HG02763 (cell line): ENCODE measurements at regions not wholly inside any gene's neighbourhood (a gene's known extent, or its start where the extent isn't known, plus 50 kb on each side); places are given as distances from the start of the nearest gene placed in this dataset.
"Not testable (repeated sequence)": the region's sequence is repeated elsewhere in the genome, so short reads cannot be mapped to it uniquely, and the experiment has no call there.

ENCODE experiments used
- ATAC-seq: cut with Tn5 transposase; IDR thresholded peaks from one replicate; pipeline ENCODE4 v1.9.1; 2021; ENCODE audit warnings: mild to moderate bottlenecking, moderate library complexity; ENCODE audit not compliant: unreplicated experiment

DNA sequence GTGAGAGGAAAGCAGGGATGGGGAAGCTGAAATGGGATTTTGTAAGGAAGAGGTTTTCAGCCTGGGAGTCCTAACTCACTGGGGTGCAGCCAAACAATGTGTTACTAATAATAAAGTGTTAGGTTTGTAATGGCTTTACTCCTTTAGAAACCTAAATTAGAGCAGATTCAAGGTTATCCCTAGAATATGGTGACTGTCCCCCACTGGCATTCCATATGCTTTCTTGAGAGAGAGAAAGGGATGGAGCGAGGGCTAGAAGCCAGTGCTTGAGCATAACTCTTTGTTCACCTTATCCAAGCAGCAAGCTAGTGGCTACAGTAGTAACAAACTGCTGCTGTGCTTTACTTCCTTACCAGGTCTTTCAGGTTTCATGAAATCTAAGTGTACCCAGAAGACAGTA lies 249.1 kb upstream of the PGRMC2 start:
- no peak for ATAC-seq

DNA sequence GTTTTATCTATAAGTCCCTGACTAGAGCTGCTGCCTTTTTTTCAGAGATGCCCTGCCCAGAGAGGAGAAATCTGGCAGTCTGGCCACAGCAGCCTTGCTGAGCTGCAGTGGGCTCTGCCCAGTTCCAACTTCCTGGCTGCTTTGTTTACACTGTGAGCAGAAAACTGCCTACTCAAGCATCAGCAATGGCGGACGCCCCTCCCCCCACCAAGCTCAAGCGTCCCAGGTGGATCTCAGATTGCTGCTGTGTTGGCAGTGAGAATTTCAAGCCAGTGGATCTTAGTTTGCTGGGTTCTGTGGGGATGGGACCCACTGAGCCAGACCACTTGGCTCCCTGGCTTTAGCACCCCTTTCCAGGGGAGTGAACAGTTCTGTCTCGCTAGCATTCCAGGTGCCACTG lies 247.9 kb upstream of the PGRMC2 start:
- not testable (repeated sequence) for ATAC-seq

DNA sequence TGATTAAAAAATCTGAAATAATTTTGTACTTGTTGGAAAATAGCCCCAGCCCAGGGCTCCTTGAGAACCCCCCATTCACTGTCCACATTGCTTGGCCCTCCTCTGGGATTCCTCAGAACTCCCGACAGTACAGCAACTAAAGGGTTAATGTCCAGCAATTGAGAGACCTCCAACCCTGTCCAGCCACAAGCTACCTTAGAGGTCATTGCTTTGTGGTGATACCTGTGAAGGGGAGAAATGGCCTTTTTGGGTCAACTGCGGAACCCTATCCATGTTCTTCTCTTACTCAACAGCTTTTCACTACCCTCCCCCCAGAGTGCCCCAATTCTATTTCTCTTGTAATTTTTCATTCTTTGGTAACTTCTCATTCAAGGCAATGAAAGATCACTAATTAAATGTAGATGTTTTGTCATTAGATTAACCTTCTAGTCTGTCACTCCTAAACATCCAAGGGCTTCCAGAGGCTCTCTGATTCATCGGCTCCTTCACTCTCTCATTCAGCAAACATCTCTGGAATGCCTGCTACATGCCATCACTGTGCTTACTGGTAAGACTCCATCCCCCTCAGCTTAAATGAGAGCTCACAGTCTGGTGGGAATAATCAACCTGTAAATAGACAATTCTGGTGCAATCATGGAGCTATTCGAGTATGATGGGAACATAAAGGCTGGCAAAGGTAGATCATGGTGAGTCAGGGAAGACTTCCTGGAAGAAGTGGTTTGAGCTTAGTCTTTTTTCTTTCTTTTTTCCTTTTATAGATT lies 241.4 kb upstream of the PGRMC2 start:
- no peak for ATAC-seq

DNA sequence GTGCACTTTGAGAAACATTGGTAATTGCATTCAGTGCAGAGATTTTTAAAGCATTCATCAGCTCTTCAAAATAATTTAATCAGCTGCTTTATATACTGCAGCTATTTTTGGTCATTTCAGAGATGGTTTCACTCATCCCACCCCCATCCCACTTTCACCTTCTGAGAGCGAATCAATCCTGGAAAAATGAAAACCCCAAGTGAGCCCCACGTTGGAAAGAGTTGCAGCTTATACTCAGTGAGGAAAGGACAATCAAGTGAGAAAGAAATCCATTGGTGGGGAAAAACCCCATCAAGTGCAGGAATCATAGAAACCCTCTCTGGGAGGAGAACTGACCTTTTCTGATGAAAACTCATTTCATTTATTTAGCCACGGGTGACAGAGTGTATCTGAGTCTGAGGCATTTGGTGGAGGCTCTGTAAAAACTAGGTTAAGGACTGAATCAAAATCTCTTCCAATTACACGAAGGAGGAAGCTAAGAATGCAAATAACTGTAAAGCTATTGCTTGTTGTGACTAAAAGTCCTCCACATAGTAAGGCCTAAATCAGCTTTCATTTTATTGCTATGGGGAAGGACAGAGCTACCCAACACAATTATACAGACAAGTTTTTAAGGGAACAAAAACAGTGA lies 240.4 kb upstream of the PGRMC2 start:
- no peak for ATAC-seq

DNA sequence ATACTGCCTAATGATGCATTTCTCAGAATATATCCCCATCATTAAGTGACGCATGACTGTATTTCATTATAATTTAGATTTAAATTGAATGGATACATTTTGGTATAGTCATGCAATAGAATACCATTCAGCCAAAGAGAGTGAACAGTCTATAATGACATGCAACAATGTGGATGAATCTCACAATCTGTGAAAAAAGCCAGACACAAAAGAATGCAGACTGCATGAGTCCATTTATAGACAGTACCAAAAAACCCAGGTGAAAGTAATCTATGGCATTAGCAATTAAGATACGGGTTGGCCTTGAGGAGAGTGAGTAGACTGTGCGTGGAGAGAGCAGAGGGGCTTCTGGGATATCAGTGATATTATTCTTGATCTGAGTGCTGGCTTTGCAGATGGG lies 239.7 kb upstream of the PGRMC2 start:
- ATAC-seq: no peak

DNA sequence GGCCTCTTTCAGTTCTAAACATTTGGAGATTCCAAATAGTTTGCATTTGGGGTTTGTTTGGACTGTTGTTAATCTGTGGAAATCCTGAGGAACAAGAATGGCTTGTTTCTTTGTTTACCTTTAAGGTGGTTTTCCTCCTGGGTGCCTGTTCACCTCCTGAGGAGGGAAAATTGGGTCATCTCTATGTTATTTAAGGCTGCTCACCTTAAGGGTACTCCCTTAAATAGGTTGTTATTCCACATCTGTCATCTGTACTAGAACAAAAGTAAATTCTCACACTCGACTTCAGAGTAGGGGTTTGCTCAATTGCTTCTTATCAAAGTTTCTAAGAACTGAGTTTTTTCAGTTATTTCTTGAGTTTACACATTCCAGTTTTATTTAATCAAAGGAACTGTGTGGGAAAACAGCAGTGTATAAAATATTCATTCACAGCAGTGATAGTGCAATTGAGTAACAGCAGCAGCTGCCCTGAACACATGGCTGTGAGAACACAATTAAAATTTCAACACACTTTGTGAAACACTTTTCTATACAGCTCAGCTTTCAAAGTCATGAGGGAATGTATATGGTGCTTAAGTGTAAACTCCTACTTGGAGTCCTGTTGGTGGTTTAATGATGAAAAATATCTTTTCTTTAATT lies 238.5 kb upstream of the PGRMC2 start:
- no peak for ATAC-seq

DNA sequence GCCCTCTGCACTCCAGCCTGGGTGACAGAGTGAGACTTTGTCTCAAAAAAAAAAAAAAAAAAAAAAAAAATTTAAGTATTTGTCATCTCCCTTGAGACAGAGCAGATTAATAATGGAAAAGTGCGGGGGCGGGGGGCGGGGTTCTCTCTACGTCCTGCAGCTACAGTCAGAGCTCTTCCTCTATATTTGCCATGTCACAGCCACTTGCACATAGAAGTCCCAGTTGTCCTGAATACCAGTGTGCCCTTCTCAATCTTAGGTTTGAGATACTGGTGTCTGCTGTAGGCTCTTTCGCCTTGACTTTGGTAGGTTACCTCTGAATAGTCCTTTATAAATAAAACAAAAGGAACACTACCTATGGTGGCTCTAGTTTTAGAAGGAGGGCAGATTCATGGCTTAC lies 237.8 kb upstream of the PGRMC2 start:
- ATAC-seq: no peak

DNA sequence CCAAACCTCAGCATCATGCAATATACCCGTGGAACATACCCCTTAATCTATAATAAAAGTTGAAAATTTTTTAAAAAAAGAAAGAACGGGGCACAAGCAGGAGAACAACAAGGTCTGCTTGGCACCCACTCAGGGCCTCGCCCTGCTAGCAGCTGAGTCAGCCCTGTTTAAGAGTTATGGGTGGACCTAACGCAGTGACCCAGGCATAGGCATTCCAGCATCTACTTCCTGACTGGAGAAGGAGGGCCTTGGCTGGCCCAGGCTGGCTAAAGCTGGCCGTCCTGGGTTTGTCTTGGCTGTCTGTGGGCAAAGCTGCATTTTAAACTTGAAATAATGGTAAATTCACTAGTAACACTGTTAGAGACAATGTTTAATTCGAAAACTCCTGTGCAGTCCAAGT lies 236.7 kb upstream of the PGRMC2 start:
- ATAC-seq: no peak

DNA sequence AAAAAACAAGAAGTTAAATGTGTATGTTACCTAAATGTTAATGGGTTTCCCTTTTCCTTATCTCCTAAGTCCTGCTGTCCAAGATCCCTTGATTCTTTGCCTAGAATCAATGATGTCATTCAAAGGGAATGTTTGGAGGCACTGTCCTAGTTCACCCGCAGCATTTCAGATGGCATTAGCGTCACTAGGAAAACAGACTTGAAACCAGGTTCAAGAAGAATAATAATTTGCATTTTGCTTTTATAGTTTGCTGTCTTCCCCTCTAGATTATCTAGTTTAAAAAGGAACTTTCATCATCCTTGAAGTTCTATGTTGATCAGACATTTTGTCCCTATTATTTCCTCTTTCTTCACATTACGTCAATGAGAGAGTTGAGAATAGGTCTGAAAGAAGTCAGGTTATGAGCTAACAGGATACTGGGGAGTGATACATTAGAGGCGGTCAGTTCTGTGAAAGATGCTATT lies 234.1 kb upstream of the PGRMC2 start:
- no peak for ATAC-seq

DNA sequence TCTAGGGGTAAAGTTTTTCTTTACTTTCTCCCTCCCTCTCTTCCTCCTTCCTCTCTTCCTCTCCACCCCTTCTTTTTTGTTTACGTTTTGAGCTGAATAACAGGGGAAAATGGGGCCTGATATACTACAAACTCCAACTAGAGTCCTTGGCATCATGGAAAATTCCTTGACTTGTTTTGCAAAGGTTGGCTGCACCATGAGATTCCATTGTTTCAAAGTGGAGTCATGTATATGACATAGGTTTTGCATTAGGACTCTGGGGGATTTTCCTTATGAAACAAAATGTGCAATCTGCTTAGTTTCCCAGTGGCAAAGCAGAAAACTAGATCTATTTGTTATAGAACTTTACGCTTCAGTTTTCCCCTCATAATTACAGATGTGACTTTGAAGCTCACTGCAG lies 233.5 kb upstream of the PGRMC2 start:
- ATAC-seq: no peak

DNA sequence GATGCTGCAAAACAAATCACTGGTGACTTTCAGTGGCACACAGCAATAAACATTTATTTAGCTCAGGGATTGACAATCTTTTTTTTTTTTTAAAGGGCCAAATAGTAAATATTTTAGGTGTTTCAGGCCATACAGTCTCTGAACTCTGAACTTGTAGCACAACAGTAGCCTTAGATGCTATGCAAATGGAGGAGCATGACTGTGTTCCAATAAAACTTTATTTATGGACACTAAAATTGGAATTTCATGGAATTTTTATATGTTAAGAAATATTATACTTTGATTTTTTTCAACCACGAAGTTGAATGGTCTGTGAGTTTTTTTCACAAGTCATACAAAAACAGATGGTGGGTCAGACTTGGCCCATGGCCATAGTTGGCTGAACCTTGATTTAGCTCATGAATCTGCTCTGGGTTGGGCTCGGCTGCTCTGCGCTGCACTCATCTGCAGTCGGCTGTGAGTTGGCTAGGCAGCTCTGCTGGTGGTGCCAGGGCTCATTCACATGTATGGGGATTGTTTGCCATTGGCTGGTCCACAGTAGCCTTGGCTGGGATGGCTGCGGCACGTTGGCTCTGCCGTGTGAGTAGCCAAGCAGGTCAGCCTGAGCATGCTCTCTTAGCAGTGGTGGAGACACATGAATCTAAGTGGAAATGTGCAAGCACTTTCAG lies 231.7 kb upstream of the PGRMC2 start:
- ATAC-seq: no peak

DNA sequence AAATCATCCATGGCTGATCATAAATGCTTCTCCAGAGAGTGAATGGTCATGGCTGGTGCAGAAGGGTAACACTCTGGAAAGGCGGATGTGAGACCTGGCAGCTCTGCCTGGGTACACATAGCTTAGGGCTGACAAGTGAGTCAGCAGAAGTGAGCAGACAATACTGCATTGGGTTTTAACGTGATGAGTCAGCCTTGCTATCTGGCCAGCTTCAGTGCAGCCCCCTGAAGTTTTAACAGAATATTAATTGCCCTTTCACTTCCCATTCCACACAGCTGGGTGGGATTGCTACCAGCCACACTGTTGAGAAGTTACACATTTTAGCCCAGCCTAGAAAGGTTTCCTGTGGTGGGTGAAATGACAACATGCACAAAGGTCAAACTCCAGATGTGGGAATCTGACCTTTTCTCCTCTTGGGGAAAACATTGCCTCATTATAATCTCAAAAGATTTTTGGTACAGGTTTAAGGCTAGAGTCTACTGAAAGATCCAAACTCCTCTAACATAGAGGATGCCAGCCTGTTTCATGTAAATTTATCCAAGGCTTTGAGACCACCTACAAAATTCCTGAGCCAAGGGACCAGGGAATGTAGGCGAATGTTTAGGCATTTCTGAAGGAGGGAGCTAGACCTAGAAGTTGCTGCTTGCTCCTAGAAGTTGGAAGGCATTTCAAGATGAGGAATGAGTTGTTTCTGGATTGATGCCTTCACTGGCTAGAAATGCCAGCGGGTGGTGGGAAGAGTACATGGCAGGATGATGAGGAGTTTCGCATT lies 230.3 kb upstream of the PGRMC2 start:
- peak; percentile 96 for ATAC-seq

DNA sequence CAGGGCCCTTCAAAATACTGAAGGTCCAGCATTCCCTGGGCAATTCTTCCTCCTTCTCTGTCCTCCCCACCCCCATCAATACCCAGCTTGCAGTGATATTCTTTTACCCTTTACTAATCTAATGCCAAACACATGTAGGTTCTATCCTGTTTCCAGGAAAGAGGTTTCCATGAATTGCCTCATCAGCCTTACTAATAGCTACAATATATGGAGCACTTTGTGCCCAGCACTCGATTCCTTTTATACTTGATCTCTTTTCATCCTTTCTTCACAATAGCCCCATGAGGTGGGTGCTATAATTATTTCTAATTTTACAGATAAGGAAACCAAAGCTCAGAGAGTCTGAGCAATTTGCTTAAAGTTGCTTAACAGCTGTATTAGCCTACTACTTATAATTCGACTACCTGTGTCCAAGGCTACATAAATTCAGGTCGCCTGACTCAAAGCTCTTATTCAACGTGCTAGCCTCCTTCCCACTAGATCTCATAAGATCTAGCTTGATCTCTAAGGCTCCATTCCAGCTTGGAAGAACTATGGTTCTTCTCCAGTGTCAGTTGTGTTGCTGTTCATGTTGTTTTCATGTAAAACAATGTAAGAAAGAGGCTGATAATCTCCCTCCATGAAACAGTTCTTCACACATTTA lies 229.6 kb upstream of the PGRMC2 start:
- peak; percentile 1 for ATAC-seq

DNA sequence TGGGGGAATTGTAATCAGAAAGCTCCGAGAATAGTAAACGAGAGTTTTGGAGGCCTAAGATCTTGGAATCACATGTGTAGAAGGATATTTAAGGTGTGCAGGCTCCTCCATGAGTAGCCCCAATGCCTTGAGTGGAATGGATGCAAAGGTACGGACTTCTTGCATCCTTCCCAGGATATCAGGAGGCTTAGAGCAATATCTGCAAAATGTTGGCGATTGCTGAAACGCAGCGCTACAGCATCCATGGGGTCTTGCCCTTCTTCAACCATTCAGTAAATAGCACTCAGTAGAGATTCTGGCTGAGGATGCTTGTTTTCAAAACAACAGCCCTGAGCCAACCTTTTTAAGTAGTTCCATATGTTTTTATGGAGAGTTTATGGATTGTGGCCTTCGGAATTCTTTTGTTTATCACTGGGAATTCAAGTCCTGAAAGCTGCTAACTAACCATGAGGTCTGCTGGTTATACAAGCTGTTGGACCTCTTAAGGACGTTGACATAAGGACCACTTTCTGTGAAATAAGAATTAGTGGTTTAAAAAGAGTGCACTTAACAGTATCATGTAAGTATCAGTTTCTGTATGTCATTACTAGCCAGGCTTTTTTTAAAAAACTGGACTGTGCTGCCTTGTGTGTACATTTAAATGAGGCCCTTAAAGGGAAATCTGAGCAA lies 228.8 kb upstream of the PGRMC2 start:
- ATAC-seq: peak; percentile 37

DNA sequence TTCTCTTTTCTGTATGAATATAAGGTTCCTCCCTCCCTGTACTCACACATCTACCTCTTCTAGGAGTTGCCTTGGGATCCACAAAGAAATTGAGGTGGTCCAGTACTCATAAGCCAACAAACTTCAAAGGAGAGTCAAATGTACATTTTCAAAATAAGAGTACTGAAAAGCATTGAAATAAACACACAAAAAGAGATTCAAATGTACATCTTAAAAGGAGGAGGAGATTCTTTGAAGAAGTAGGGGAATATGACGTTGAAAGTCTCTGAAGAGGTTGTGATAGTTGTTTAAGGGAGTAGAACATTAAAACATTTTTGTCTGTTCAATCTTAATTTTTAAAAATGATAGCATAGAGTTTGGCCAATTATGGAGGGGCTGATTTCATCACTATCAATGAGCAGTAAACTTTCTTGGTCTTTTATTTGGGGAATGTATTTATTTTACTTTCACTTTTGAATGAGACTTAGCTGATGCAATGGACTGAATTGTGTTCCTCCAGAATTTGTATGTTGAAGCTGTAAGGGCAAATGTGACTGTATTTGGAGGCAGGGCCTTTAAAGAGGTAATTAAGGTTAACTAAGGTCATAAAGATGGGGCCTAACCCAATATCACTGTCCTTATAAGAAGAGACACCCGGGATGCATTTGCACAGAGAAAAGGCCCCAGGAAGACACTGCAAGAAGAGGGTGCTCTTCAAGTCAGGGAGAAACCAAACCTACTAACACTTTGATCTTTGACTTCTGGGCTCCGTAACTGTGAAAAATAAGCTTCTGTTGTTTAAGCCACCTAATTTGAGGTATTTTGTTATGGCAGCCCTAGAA lies 226.3 kb upstream of the PGRMC2 start:
- ATAC-seq: no peak

DNA sequence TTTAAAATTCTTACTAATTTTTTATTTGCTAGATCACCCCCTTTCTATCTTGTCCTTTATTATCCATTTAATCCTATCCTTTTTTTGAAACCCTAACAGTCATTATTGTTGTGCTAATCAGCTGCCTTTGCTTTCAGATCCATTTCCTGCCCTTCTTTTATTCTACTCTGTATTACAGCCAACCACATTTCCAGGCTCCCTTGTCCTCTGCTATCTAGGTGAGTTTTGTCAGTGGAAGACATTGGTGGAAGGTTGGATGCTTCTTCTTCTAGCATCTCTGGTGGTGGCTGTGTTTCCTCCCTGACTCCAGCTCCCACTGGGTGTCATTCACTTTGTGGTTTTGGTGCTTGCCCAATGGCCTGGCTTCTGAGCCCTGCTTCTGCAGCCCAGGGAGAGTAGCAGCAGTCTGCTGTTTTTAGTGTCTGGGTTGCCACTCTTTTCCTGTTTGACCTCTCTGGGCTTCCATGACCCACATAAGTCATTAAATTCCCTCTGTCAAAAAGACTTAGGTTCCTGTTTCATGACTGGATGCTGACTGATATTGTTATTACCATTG lies 225.2 kb upstream of the PGRMC2 start:
- no peak for ATAC-seq

DNA sequence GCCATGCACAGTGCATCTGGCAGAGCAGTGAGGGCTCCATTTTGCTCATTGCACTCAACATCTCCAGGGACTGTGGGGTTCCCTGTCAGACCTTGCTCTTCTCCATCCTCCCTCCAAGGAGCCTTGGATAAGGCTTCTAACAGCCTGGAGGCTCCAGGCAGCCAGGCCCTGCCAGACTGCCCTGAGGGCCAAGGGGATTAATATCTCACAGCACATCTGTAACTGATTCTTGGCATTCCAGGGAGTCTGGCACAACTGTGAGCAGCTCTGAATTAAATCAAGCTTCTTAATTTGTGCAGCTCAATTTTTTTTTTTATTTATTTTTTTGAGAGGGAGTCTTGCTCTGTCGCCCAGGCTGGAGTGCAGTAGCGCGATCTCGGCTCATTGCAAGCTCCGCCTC lies 224.5 kb upstream of the PGRMC2 start:
- no peak for ATAC-seq

DNA sequence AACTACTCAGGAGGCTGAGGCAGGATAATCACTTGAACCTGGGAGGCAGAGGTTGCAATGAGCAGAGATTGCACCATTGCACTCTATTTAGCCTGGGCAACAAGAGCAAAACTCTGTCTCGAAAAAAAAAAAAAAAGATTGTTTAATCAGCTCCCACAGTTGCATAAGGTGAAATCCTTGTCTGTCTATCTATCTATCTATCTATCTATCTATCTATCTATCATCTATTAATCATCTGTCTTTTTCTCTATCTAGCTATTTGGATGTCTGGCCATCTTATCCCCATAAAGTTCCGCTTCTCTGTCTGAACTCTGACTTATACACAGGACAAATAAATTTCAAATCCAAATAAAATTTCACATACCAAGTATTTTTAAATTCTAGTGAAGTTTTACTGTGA lies 223.2 kb upstream of the PGRMC2 start:
- no peak for ATAC-seq
